GM21528 (cell line): ENCODE measurements at regions not wholly inside any gene's neighbourhood (a gene's known extent, or its start where the extent isn't known, plus 50 kb on each side); places are given as distances from the start of the nearest gene placed in this dataset.
"Not testable (repeated sequence)": the region's sequence is repeated elsewhere in the genome, so short reads cannot be mapped to it uniquely, and the experiment has no call there.

Source experiments
- ATAC-seq: cut with Tn5 transposase; IDR thresholded peaks from one replicate; pipeline ENCODE4 v1.9.1; 2021; ENCODE audit warnings: mild to moderate bottlenecking, moderate library complexity; ENCODE audit not compliant: unreplicated experiment, low FRiP score

DNA sequence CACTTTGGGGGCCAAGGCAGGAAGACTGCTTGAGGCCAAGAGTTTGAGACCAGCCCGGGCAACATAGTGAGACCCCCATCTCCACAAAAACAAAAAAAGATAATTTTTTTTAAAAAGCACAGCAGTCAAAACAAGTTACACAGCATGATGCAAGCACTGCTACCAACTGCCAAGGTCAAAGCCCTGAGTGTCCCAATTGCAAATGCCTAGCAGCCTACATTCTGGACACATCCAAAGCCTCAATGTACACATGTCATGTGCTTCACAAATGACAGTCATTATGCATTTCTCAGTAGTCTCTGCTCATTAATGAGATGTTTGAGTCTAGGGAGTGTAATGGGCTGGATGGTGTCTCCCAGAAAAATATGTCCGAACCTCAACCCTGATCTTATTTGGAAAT, 113.7 kb upstream of the CCND2 start:
- ATAC-seq: no peak

DNA sequence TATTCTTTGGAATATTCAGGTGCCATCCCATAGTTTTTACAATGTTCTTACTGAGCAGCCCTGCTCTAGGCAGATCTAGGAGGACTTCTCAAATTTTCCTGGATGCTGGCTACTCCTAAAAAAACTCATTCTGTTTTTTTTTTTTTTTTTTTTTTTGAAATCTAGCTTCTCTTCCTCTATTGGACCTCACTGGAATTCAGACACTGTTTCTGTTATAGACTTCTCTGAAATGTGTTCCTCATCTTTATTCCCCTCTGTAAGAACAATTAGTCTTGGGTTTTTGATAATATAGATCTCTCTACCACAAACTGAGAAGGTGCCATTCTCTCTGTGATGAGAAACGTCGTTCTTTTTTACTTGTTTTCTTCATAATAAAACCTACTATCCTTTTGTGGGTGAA, 115.3 kb upstream of the CCND2 start:
- ATAC-seq: no peak

DNA sequence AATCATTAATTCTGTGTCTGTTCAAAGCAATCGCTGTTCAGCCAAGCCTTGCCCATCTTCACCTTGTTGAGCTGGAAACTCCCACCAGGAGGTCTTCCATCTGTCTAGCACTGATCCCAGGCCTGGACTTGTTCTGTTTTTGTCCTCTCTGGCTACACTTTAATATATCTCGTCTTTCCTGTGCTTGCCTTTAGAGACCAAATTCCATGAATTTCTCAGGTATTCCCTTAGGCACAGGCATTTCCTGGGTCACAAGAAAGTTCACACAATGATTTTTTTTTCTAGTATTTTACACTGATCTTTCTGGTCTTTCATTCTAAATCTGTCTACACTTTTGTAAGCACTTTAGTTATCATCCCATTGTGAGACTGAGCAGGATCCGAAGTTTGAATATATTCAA, 116.4 kb upstream of the CCND2 start:
- no peak for ATAC-seq

DNA sequence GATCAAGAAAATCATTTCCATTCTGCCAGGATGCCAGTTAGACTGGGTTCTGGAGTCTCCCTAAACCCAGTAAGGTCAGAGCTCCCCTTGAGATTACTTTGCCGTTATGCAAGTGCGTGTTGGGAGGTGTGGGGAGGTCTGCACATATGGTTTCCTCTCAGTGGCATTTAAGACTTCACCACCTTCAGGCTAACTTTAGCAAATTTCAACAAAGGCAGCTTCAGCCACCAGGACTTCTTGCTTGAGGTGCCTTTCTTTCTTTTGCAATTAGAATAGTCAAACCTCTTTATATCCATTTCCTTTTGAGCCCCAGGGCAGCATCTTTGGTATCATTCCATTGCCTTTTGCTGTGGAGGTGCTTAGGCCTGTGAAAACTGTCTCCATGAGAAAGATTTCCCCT, 117.2 kb upstream of the CCND2 start:
- ATAC-seq: no peak

DNA sequence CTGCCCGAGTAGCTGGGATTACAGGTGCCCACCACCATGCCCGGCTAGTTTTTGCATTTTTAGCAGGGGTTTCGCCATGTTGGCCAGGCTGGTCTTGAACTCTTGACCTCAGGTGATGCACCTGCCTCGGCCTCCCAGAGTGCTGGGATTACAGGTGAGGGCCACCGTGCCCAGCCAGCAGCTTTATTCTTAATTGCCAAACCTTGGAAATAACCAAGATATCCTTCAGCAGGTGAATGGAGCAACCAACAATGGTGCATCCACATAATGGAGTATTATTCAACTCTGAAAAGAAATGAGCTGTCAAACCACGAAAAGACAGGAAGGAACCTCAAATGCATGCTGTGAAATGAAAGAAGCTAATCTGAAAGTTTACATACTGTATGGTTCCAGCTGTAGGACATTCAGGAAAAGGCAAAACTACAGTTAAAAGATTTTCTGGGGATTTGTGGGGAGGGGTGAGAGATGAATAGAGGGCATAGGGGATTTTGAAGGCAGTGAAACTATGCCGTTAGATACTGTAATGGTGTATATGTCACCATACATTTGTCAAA, 118.8 kb upstream of the CCND2 start:
- ATAC-seq: no peak

DNA sequence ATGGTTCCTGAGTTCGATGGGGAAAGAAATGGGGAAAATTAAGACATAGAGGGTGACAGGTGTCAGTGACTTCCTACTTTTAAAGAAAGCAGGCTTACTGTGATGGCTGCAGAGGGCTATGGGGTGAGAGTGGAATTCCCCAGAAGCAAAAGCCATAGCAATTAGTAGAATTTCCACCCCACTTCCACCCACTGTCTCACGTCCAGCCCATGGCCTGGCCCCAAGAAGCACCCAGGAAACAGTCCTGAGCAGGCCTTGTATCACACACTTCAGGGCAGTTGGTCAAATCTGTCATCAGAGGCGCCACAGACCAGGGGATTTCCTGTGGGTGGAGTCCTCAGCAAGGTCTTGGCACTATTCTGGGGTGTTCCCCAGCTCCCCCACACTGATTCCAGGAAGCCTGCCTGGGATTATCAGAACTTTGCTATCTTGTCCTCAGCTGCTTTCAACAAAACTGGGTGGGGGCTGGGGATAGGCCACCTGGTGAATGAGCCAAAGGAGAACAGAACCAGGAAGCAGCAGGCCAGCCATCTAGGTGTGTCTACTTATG, 120.1 kb upstream of the CCND2 start:
- peak; percentile 79 for ATAC-seq

DNA sequence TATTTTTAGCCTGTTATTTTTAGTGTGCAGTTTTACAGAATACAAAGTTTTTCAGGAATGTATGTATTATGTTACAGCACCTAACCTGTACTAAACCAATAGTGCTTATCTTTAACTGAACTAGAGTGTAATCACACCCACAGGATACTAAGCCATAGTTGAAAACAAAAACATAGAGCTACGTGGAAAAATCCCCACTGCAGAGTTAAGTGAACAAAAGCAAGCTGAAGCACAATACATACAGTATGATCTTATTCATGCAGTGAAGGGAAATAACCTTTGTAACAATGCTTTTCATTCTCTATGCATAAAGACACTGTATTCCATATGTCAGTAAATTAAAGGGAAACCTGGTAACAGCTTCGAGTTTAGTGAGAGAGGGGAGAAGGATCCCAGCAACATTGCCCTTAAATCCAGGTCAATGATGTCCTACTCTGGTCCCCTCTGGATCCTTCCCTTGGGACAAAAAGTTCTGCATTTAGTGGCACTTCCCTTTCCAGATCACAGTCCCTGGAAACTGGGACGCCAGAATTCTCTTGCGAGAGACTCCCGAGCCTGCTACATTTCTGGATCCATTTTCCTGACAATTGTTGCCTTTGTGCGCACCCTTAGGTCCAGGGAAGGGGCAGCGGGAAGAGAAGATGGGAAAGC, 121.3 kb upstream of the CCND2 start:
- ATAC-seq: no peak

DNA sequence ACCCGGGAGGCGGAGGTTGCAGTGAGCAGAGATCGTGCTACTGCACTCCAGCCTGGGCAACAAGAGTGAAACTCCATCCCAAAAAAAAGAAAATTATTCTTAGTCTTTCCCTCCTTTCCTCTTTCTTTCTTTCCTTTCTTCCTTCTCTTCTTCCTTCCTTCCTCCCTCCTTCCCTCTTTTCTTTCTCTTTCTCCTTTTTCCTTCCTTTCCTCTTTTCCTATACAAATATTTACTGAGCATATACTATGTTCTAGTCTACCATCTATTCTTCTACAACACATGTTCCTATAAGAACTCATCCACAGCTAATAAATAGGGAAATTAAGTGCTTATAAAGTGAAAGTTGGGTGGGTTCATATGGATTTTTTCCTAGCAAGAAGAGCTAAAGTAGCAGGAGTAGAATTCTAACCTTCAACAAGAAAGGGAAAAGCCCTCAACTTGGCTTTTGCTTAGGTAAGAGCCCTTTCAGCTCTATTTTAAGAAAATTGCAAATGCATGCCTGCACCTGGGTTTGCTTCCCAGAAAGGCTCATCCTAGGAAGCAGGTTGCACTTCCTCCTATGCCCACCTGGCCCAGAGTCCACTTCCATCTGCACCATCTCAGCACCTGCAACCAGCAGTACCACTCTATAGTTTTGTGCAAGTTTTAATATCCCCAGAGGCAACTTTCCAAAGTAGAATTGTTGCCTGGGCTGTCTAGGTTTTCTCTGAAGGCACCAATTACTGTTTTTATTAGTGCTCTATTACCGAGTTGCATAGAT, 122.0 kb upstream of the CCND2 start:
- ATAC-seq: no peak

DNA sequence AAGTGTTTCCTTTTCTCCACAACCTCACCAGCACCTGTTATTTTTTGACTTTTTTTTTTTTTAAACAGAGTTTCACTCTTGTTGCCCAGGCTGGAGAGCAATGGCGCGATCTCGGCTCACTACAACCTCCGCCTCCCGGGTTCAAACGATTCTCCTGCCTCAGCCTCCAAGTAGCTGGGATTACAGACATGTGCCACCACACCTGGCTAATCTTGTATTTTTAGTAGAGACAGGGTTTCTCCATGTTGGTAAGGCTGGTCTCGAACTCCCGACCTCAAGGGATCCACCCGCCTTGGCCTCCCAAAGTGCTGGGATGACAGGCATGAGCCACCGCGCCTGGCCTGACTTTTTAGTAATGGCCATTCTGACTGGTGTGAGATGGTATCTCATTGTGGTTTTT, 123.2 kb upstream of the CCND2 start:
- ATAC-seq: not testable (repeated sequence)

DNA sequence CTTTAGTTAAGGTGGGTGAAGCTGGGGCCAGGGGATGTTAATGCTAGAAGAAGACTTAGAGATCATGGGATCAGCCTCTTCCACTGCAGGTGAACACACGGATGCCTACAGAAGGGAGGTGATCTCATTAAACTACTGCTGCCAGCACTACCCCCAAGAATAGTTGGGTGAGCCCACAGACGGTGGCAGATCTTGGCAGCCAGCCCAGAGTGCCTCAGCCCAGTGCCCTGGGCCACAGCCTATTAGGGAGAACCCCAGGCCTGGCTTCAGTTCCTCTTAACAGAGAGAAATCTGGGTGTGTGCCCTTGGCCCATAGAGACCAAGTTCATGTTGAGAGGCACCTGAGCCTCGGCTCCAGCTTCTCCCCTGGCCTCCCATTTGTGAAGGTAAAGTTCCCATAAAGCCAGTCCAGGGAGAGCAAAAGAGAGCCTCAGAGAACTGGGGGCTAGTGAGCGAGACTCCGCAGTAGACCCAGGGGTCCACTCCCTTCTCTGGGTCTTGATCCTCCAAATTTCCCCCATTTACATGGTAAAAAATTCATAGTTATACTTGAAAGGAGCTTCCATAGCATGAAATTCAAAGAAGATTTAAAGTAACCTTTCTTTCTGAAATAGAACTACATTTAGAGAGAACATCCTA, 125.0 kb upstream of the CCND2 start:
- ATAC-seq: no peak

DNA sequence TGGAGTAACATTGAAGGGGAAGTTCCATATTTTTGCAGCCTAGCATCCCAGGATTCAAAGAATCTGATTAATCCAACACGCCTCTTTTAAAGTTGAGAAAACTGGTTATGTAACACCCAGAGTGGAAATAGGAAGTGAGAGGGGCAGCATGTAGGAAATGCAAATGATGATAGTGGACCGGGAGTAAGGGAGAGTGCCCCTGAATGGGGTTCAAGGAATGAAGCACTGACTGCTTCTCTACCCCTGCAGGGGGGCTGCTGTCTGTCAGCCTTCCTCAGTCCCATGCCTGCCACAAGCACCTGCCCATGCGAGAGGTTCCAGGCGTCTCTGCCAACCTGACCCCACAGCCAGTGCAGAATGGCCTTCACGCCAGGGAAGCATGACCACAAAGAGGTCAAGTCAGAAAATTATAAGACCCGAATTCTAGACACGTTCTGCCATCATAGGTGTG, 126.5 kb upstream of the CCND2 start:
- ATAC-seq: no peak

DNA sequence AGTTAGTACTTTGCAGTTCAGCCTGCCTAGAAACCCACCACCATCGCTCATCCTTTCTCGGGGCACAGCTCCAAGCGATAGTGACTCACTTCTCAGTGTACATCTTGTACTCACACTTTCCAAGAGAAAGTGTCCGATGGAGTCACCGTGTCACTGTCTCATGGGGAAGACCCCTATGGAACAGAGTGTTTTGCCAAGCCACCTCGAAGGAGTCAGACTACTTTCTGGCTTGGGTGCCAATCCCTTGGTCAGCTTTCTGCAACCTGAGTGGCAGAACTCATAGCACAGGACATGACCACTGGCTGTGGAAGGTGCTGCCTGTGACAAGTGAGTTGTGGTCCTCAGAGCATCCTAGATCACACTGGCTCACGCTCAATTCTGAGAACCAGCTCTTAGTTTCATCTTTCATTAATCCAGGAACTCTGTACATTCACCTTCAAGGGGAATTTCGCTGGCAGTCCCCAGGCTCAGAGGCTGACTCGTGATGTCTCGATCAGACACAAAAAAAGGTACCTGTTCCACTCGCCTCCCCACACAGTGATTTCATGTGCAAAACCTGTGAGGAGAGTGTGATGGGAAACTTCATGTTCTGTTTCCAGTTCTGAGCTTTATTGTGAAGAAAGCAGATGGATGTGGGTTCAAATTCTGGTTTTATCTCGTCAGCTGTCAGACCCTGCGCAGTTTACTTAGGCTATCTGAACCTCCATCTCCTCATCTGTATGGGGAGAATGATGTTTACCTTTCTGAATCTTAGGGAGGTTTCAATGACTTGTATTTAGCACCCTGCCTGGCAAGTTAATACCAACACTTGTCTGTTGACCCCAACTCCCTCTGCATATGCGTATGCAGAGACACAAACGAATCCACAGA, 127.3 kb upstream of the CCND2 start:
- ATAC-seq: no peak

DNA sequence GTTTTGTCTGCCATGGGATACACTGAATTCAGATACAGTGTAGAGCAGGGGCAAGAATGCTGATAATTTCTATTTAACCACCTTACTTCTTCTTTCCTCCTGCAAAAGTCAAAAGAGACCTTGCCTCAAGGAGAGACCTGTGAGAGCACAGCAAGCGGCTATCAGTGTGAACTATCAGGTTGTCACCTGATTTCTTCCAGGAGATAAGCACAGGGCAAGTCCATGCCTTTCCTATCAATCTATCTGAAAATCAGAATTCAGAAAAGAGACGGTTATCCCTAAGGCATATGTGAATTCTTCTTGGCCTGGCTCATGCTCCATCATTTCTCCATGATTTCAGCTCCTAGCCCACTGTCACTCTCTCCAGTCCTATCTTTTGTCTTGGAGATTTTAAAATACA, 128.9 kb upstream of the CCND2 start:
- no peak for ATAC-seq

DNA sequence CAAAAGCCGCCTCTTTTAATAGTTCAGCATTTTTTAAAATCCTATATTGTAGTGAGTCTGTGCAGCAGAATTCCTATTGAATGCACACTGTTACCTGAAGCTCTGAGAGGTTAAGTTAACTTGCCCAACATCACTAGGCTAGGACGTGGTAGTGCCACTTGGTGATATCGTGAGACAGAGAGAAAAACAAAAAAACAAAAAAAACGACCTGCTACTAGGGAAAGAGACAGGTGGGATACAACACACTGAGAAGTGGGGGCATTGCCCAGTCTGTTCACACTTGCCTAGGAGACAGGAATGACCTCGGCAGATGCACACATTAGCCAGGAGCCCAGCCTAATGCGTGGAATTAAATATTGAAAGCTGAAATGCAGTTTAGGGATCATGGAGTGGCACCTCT, 129.7 kb upstream of the CCND2 start:
- ATAC-seq: no peak

DNA sequence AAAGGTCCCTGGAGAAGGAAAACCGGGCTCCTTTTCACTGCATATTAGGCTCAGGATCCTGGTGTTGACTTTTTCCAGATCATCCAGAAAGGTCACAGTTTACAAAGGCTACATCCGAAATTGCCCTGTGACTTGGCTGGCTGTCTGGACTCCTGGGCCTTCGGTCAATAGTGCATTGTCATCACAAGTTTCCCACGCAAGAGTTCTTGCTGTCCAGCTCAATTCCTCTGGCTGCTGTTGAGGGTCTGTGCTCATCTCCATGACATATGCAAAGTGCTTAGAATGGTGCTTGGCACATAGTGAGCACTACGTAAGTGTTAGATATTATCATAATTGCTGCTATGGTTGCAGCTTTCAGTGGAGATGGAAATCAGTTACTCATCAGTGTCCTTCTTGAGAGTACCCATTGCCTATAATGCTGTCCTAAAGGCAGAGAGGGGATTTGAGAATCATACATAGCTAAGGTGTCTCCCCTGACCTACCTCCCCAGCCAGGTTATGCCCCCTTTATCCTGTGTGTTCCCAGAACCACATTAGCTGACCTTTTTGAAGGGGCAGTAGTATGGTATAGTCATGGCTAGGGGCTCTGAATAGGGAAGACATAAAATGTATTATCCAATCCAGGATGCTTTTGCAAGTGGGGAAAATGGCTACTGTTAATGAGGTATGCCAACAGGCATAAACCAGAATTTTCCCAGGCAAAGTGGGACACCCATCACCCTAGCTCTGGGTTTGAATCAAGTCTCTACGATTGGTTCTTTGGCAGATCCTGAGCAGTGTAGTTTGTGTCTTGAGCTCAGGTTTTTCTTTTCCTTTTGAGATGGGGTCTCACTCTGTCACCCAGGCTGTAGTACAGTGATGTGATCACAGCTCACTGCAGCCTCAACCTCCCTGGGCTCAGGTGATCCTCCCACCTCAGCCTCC, 132.0 kb upstream of the CCND2 start:
- no peak for ATAC-seq

DNA sequence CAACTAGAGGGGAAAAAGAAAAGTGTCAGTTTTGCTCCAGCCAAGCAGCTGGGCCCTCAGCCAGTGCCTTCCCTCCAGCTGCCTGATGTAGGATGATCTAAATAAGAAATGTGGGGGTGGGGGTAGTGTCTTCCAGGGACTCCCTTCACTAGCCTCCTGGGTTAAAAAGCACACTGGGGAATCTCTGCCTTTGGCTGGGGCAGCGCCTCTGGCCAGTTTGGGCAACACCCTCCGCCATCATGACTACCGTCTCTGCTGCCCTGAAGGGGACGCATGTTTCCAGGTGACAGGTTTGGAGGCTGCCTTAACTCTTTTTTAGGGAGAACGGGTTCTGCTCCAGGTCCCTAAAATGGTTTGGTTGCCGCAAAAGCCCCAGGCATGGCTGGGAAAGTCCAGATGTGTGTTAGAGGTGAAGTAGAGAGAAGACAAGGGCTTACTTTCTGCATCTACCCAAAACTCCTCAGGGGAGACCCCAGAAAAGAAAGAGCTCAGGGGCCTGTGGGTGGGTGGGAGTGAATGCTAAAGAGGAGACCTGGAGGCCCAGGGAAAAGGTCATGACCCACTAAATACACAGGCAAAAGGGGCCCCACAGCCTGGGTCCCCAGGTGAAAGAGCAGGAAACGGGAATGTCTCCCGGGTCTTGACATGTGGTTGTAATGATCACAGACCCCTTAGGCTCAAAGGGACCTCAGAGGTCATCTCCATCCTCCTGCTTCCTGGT, 132.8 kb upstream of the CCND2 start:
- ATAC-seq: no peak

DNA sequence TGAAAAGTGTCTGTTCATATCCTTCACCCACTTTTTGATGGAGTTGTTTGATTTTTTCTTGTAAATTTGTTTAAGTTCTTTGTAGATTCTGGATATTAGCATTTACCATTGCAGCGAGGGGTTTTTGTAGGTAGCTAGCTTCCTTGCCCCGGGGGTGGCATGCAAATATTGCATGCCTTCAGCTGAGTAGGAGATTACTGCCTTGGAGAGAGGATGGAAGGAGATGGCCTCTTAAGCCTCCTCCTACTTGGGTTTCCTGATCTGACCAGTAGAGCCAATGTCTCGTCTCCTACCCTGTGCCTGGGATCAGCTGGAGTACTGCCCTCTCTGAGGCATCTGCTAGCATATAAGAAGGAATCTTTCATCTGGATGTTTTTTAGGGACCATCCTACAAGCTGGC, 134.4 kb upstream of the CCND2 start:
- no peak for ATAC-seq

DNA sequence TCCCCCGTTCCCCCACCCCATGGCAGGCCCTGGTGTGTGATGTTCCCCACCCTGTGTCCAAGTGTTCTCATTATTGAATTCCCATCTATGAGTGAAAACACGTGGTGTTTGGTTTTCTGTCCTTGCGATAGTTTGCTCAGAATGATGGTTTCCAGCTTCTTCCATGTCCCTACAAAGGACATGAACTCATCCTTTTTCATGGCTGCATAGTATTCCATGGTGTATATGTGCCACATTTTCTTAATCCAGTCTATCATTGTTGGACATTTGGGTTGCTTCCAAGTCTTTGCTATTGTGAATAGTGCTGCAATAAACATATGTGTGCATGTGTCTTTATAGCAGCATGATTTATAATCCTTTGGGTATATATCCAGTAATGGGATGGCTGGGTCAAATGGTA, 135.0 kb upstream of the CCND2 start:
- ATAC-seq: not testable (repeated sequence)

DNA sequence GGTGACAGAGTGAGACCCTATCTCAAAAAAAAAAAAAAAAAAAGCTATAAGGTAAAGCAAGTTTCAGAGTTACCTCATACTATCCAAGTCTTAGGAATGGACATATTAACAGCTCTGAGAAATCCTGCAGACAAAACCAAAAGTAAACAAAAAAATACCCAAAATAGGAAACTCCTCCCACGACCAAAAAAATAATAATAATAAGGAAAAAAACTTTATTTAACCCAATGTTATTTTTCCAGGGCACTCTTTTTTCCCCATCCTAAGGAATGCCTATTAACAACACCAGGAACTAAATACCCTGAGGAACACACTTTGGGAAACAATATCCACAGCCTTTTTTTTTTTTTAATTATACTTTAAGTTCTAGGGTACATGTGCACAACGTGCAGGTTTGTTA, 135.5 kb upstream of the CCND2 start:
- no peak for ATAC-seq
